NCI-H1417 treated with DMSO at 0.1 percent for 48 hours (cell line): ENCODE measurements at regions not wholly inside any gene's neighbourhood (a gene's known extent, or its start where the extent isn't known, plus 50 kb on each side); places are given as distances from the start of the nearest gene placed in this dataset.
"Not testable (repeated sequence)": the region's sequence is repeated elsewhere in the genome, so short reads cannot be mapped to it uniquely, and the experiment has no call there.

Source experiments
- DNase-seq: peaks from one replicate; lab custom pipeline; 2025; lab: John Stamatoyannopoulos, UW

DNA sequence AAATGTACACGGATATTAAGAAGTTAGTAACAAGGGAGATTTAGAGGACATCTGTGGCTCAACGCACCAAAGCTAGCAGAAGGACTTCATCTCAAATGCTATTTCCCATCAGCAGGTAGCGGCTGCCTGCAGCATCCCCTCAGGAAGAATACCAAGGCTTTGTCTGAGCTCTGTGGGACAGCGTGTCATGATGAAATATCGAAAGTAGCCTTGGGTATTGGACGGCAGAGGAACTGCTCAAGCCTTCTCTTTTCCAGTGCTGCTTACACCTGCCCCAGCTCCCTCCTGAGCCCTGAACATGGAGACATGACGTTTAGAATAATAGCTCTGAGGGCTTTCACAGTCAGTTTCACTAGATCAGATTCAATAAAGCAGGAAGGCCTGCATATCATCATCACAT lies 241.6 kb downstream of the SUCLG1 start:
- DNase-seq, result no peak

GRCh38 chr2:84214455-84214854 lies 244.6 kb downstream of the SUCLG1 start:
- DNase-seq, result no peak

- DNase-seq, result no peak
These were observed 246.3 kb downstream of the SUCLG1 start for GRCh38 chr2:84212611-84213314.

DNA sequence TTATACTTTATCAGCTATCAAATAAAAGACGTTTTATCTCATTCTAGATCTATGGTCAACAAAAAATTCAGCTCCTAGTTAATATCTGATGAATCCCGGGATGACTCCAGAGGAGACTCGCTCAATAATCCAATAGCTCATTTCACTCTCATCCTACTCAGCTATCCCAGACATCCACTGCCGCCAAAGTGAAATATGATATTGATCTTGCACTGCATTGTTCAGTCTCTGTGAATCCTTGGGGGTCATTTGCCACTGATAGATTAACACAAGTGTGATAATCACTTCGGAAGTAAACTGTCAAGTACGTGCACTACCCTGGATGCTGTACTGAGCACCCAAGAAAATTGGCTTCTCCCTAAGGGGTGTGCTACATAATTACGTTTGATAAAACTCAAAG lies 249.1 kb downstream of the SUCLG1 start:
- no peak for DNase-seq

DNA sequence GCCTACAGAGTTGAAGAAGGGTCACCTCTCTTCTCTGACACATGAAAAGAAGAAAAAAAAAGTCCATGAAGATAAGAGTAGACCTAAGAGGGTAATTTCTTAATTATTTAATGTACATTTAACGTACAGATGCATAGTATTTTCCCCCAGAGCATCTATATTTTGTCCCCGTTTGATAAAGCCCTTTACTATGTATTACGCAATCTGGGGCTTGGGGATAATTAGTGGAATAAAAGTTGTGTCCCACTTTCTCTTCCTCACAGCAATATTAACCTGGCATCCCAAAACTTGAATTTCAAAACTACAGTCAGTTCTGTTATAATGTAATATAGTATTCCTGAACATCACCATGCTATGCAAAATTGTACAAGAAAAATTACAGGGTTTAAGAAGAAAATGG lies 254.1 kb downstream of the SUCLG1 start:
- no peak for DNase-seq

GRCh38 chr2:84202166-84202565 lies 256.9 kb downstream of the SUCLG1 start:
- no peak for DNase-seq

DNA sequence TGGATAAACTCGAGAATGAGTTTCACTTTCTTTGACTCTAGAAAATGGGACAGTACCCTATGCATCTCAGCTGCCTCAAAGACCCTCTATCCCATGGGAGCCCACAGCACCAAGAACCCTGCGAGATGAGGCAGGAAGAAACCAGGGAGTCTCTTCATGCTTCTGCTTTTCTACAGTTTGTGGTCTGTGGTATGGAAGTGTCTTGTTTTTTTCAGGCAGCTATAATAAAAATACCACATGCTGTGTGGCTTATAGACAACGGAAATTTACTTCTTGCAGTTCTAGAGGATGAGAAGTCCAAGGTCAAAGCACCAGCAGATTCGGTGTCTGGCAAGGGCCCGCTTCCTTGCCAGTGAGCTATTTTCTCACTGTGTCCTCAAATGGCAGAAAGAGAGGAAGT lies 257.9 kb downstream of the SUCLG1 start:
- DNase-seq, result no peak

DNA sequence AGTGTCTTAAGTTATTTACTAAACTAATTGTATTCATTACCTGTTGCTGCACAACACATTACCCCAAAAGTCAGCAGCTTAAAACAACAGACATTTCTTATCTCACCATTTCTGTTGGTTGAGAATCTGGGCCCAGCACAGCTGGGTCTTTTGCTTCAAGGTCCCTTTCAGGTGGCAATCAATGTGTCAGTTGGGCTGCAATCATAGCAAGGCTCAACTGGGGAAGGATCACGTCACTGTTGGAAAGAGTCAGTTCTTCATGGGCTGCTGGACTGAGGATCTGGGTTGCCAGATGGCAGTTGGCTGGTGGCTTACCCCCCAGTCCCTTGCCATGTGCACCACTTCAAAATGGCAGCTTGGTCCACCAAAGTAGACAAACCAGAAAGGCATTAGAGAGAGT lies 261.2 kb downstream of the SUCLG1 start:
- no peak for DNase-seq

- DNase-seq, result no peak
These were observed 264.0 kb downstream of the SUCLG1 start for GRCh38 chr2:84194949-84195644.

DNA sequence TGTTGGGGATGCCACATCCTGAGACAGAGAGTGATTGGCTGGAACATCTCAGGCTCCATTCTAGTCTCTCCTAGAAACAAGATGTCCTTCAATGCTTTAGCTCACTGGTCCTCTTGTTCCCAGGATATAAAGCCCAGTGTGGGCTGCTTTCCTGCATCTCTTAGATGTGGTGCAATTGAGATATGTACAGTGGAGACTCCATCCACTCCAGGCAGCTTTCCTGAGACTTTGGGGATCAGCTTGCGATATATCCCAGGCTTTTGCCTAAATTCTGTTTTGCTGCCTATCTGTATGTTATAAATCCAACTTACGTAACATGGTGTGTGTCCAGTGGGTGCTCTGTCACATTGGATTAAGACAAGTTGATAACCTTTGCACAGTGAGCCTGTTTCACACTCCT lies 264.9 kb downstream of the SUCLG1 start:
- DNase-seq, result no peak

- DNase-seq, result no peak
These were observed 271.8 kb downstream of the SUCLG1 start for GRCh38 chr2:84187258-84187657.

- no peak for DNase-seq
These were observed 277.2 kb downstream of the SUCLG1 start for GRCh38 chr2:84181927-84182326.

GRCh38 chr2:84177733-84178132 lies 281.3 kb downstream of the SUCLG1 start:
- no peak for DNase-seq

- DNase-seq, result no peak
These were observed 283.1 kb downstream of the SUCLG1 start for GRCh38 chr2:84175970-84176369.

GRCh38 chr2:84175340-84175739 lies 283.7 kb downstream of the SUCLG1 start:
- DNase-seq, result no peak

- DNase-seq, result no peak
These were observed 286.0 kb downstream of the SUCLG1 start for GRCh38 chr2:84173041-84173440.

GRCh38 chr2:84170979-84171378 lies 288.1 kb downstream of the SUCLG1 start:
- no peak for DNase-seq

GRCh38 chr2:84169871-84170270 lies 289.2 kb downstream of the SUCLG1 start:
- DNase-seq, result no peak

GRCh38 chr2:84168552-84168951 lies 290.5 kb downstream of the SUCLG1 start:
- DNase-seq, result not testable (repeated sequence)

GRCh38 chr2:84165256-84165655 lies 293.8 kb downstream of the SUCLG1 start:
- DNase-seq, result no peak

GRCh38 chr2:84160453-84160852 lies 298.6 kb downstream of the SUCLG1 start:
- no peak for DNase-seq

DNA sequence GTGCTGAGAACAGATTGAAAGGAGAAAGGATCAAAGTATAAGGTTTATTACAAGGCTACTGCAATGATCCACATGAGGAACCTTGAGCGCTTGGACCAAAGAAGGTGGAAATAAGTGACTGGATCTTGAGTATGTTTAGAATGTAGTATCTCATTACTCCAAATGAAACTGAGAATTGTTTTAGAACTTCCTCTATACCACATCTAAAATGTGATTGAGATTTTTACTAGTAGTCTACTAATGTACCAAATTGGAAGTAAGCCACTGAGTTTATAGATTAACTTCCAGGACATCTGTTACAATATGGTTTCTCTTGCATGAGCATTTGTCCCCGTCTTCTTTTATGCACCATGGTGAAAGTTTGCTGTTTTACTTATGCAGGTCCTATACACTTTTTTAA lies 300.5 kb downstream of the SUCLG1 start:
- no peak for DNase-seq

GRCh38 chr2:84152462-84152861 lies 306.6 kb downstream of the SUCLG1 start:
- DNase-seq, result no peak

DNA sequence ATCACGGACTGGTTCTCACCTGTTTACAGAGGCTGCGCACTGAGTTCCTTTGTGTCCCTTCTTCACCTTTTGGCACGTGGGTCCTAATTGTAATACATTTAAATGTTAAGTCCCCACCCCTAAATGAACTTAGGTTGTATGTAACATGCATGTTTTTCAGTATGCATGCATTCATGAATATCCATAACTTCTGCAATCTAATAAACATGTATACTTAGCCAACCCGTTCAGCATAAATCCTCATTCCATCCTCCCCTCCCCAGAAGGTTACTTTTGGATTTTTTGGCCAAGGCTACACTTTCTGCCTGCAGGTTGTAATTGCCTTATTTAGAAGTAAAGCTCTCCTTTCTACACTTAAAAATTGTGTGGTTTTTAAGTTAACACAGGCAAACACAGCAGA lies 314.7 kb downstream of the SUCLG1 start:
- no peak for DNase-seq
